HG03060 (cell line): ENCODE measurements at regions not wholly inside any gene's neighbourhood (a gene's known extent, or its start where the extent isn't known, plus 50 kb on each side); places are given as distances from the start of the nearest gene placed in this dataset.
A peak's percentile ranks its signal among the peaks of the same experiment; 100 is the strongest.

Experiments used
- ATAC-seq: cut with Tn5 transposase; IDR thresholded peaks from one replicate; pipeline ENCODE4 v1.9.1; 2021; ENCODE audit warnings: low read depth, moderate number of reproducible peaks; ENCODE audit not compliant: unreplicated experiment

GRCh38 chrX:20399728-20400414, 133.2 kb upstream of the RPS6KA3 start:
- no peak for ATAC-seq

GRCh38 chrX:20397587-20397986, 130.9 kb upstream of the RPS6KA3 start:
- ATAC-seq: no peak

DNA sequence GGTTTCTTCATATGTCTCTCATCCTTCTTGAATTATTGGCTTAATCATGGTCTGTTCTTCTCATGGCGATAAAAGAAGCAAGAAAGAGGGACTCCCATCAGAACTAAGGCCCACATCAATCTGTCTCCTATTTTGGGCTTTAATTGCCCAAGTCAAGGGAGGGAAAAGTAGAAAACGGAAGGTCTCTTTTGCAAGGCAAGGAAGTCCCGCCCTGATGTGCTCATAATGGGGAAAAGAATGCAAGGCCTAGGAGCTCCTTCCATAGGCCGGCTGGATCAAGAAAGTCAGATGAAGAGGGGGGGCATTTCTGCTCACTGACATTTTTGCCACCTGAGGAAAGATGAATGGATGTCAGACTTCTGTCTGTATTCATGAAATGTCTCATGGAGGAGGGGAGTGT, 127.7 kb upstream of the RPS6KA3 start:
- ATAC-seq: no peak

DNA sequence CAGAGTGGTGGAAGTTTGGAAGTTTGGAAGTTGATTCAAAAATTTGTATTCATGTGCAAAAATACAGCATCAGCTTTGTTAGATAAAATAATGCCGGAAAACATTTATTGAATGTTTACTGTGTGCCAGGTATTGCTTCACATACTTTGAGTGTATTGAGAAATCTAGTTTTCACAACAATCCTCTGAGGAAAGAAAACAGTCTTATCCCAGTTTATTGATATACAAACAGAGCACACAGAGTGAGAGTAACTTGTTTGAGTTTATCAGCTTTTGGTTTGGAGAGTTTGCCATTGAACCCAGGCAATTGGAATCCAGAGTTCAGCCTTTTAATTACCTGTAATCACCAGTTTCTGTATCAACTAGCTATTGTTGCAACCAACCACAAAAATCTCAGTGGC, 127.2 kb upstream of the RPS6KA3 start:
- no peak for ATAC-seq

- no peak for ATAC-seq
Observed at GRCh38 chrX:20388594-20388993, 121.9 kb upstream of the RPS6KA3 start.

- no peak for ATAC-seq
Observed at GRCh38 chrX:20383477-20383876, 116.8 kb upstream of the RPS6KA3 start.

GRCh38 chrX:20382518-20383297, 116.0 kb upstream of the RPS6KA3 start:
- ATAC-seq: no peak

DNA sequence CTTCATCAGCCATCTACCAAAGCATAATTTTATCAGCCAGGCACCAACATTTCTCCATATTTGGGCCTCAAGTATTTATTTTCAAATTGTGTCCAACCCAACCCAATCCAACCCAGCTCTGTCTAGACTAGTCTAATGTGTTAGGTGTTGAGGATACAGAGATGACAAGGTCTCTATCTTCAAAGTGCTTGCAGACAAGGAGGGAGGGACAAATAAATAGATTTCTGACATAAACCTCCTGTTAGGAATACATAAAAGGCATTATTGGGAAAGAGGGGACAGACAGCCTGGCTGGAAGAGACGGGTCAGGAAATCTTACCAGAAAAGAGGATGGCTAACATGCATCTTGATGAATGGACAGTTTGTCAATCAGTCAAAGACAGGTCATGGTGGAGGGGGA, 115.4 kb upstream of the RPS6KA3 start:
- no peak for ATAC-seq

DNA sequence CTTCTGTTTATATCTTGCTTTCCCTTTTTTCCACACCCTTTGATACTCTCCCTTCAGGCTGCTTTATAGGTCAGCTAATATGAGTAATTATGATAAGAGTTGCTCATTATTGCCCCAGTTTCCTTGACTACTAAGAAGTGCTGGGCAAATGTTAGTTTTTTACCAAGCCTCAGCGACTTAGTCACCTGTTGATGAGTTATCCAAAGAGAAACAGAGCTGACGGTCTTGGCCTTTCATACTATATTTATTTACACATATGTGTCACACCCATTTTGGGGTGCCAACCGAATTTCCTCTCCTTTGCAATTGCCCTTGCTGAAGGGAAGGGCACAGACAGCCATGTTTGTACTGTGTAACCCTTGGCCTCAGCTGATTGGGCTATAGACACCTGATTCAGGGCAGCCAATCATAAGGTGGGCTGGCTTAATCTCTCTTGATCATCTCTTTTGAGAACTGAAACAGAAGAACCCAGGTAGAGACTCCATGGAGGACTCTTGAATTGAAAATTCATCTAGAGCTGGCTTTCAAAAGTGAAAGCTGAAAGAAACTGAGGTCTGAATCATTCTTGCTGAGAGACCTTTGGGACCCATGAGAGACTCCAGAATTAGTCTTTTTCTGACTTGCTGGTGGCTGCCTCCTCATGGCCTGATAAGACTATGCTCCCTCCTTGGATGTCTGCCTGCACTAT, 111.7 kb upstream of the RPS6KA3 start:
- ATAC-seq: peak; percentile 36

- ATAC-seq: no peak
Observed at GRCh38 chrX:20374900-20375438, 108.3 kb upstream of the RPS6KA3 start.

- ATAC-seq: no peak
Observed at GRCh38 chrX:20374450-20374849, 107.7 kb upstream of the RPS6KA3 start.

GRCh38 chrX:20373063-20373462, 106.4 kb upstream of the RPS6KA3 start:
- no peak for ATAC-seq

GRCh38 chrX:20372533-20372932, 105.8 kb upstream of the RPS6KA3 start:
- ATAC-seq: no peak

DNA sequence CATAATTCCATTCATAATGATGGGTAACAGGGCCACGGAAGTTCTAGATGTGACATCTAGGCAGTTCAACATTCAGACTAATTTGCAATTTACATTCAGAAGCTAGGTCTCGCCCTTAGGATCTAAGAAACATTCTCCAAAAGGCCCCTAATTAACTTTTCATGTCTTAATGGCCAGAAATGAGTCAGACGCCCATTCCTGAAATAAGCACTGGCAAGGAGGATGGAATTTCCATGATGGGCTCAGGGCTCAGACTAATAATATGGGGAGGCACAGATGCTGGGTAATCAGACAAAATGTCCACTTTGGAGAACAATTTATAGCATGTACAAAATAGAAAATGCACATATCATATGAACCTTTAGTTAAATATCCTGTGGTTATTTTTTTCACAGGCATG, 102.8 kb upstream of the RPS6KA3 start:
- no peak for ATAC-seq

DNA sequence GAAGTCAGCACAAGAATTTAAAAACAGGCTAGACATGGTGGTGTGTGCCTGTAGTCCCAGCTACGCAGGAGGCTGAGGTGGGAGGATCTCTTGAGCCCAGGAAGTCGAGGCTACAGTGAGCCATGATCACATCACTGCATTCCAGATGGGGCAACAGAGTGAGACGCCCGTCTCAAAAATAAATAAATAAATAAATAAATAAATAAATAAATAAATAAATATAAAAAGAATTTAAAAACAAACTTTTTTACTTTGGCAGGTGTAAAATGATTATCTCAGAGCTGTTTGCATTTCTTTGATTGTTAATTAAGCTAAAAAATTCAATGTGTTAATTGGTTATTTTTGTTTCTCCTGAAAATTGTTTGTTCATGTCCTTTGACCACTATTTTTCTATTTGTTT, 97.5 kb upstream of the RPS6KA3 start:
- ATAC-seq: no peak

DNA sequence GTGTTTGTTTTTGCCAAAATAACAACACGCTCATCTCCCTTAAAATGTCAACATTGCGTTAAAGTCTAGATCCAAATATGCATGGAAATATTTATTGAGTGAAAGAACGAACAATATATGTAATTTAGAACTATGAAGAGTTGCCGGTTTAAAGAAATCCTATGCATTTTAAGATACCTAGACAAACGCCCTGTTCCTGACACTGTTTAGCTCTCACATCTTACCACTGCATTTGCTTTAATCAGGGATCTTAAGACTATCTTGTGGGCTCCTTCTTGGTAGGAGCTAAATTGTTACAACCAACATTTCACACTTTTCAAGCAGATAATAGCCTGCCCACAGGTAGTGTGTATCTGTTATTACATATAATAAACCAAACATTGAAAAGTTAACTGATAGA, 96.6 kb upstream of the RPS6KA3 start:
- ATAC-seq: no peak

DNA sequence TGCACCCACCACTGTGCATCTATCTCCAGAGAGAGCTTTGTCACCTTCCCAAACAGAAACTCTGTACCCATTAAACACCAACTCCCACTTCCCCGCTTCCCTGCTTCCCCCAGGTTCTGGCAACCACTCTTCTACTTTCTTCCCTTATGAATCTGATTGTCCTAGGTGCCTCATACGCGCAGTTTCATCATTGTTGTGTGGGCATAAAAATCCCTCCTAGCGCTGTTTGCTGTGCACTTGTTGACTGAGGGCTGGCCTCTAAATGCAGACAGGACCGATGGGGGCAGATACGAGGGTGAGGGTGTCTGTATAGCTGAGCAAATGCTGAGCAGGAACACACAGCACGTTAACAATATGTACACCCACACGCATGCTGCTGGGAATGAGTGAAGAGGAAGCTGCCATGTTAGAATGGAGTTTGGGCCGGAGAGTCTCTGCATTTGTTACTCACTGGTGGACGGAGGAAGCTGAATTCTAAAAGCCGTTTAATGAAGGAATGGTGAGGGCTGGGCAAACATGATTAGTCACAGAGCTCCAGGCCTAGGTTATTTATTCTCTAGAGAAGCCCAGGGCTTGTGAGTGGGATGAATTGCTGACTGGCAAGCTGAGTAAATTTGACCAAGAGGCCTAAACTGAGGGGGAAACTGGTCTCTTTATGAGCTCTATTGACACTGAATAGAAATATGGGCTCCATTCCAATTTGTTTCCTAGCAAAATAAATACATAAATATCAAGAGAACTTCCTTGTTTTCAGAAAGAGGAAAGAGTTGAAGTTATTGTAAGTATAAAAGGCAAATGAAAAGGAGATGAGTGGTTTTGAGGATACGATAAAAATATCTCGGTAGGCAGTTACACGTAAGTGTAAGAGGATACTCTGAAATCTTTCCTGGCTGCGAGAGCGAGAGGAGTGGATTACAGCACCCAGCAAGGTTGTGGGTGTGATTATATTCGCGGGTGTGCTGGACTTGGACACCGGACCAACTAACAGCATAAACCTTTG, 95.9 kb upstream of the RPS6KA3 start:
- ATAC-seq: no peak

GRCh38 chrX:20361890-20362262, 95.2 kb upstream of the RPS6KA3 start:
- ATAC-seq: no peak

GRCh38 chrX:20361081-20361889, 94.6 kb upstream of the RPS6KA3 start:
- ATAC-seq: no peak
